Prostate gland (tissue), 2 donors: ENCODE measurements at regions not wholly inside any gene's neighbourhood (a gene's known extent, or its start where the extent isn't known, plus 50 kb on each side); places are given as distances from the start of the nearest gene placed in this dataset.

Experiments used
- POLR2A ChIP-seq: fragments of 450-650 bp; IDR thresholded peaks from one replicate; pipeline ENCODE4 v1.6.1; 2016; ENCODE audit warnings: antibody characterized with exemption, mild to moderate bottlenecking
- POLR2AphosphoS5 ChIP-seq: sonication (generic); formaldehyde crosslinking; IDR thresholded peaks from one replicate; pipeline ENCODE4 v1.6.1; 2017; ENCODE audit warnings: antibody characterized with exemption
- TF ChIP-seq, protein P1 (sequence below), 4 experiments: fragments of 200-600 bp in 2 of 4; fragments of 450-650 bp in 2 of 4; sonication (generic) in 2 of 4; IDR thresholded peaks; 1 replicate in 3 of 4; 2 replicates in 1 of 4; pipeline ENCODE4 v1.5.1; 2016 to 2019; ENCODE audit warnings: antibody characterized with exemption in 4 of 4, mild to moderate bottlenecking in 2 of 4, moderate library complexity in 2 of 4

DNA sequence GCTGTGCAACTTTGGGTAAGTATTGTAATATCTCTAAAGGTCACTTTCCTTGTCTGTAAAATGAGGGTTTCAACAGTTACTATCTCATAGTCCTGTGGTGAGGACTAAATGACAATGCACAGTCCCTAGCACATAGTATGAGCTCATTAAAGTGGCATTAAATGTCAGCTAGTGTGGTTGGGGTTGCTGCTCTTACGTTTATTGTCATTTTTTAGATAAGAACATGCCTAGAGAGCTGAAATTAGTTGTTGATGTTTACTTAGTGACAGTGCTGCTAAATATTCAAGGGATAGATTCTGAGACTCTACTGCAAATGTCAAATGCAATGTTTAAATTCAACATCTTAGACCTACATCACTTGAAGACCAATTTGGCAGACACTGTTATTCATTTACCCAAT, 356.1 kb upstream of the ETAA1 start:
- TF ChIP-seq, protein P1, sequence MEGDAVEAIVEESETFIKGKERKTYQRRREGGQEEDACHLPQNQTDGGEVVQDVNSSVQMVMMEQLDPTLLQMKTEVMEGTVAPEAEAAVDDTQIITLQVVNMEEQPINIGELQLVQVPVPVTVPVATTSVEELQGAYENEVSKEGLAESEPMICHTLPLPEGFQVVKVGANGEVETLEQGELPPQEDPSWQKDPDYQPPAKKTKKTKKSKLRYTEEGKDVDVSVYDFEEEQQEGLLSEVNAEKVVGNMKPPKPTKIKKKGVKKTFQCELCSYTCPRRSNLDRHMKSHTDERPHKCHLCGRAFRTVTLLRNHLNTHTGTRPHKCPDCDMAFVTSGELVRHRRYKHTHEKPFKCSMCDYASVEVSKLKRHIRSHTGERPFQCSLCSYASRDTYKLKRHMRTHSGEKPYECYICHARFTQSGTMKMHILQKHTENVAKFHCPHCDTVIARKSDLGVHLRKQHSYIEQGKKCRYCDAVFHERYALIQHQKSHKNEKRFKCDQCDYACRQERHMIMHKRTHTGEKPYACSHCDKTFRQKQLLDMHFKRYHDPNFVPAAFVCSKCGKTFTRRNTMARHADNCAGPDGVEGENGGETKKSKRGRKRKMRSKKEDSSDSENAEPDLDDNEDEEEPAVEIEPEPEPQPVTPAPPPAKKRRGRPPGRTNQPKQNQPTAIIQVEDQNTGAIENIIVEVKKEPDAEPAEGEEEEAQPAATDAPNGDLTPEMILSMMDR (IDR thresholded peaks at IDR 0.05), result no peak
- TF ChIP-seq POLR2A (no peak), POLR2AphosphoS5 (no peak)
